ENCODE measurements at regions not wholly inside any gene's neighbourhood (a gene's known extent, or its start where the extent isn't known, plus 50 kb on each side); places are given as distances from the start of the nearest gene placed in this dataset.

GRCh38 chr1:38223391-38223790, 176.8 kb upstream of the POU3F1 start:
- TF ChIP-seq ATF2 (CRISPR knock-in tag; IDR thresholded peaks at IDR 0.05) (no peak), EGR1 (conservative IDR thresholded peaks at IDR 0.05) (no peak)

All from K562 (cell line).